ENCODE measurements at regions not wholly inside any gene's neighbourhood (a gene's known extent, or its start where the extent isn't known, plus 50 kb on each side); places are given as distances from the start of the nearest gene placed in this dataset.
A peak's percentile ranks its signal among the peaks of the same experiment; 100 is the strongest.

DNA sequence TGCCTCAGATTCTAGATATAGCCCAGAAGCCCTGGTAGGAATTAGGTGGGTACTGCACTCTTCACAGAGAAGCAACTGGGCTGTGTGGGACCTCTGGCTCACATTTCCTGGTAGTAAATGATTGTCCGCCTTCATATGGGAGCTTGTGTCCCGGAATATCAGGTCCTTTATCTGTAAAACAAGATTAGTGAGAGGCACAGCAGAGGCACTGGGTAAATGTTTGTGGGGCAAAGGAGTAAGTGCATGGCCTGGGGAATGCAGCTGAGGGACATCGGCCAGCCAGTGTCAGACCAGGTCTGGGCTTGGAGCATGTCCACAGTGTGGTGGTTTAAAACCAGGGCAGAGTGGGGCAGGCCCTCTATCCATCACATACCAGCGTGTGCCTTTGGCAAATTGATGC lies 323.3 kb upstream of the ZMIZ1 start:
- DNase-seq, result no peak
- in situ Hi-C loops (cut with HindIII; ENCODE audit: low pct_ligation_motif_present, low pct_unique_long_range_greater_than_20kb, low sequenced_read_pairs), result no loop called here

GRCh38 chr10:78746155-78746763 lies 322.5 kb upstream of the ZMIZ1 start:
- in situ Hi-C loops (cut with HindIII; ENCODE audit: low pct_ligation_motif_present, low pct_unique_long_range_greater_than_20kb, low sequenced_read_pairs), result no loop called here
- DNase-seq, result no peak

GRCh38 chr10:78747401-78748234 lies 321.1 kb upstream of the ZMIZ1 start:
- DNase-seq, result no peak
- in situ Hi-C loops (cut with HindIII; ENCODE audit: low pct_ligation_motif_present, low pct_unique_long_range_greater_than_20kb, low sequenced_read_pairs), result no loop called here

- in situ Hi-C loops (cut with HindIII; ENCODE audit: low pct_ligation_motif_present, low pct_unique_long_range_greater_than_20kb, low sequenced_read_pairs), result no loop called here
- DNase-seq, result no peak
These were observed 320.6 kb upstream of the ZMIZ1 start for GRCh38 chr10:78748235-78748533.

DNA sequence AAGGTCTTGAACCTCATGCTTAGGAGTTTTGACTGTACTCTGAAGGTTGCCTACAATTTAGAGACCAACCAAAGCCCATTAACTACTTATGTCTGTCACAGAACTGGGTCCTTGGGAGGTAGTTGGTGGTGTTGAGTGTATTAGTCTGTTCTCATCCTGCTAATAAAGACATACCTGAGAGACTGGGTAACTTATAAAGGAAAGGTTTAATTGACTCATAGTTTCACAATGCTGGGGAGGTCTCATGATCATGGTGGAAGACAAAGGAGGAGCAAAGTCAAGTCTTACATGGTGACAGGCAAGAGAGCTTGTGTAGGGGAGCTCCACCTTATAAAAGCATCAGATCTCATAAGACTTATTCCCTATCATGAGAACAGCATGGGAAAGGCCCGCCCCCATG lies 319.6 kb upstream of the ZMIZ1 start:
- in situ Hi-C loops (cut with HindIII; ENCODE audit: low pct_ligation_motif_present, low pct_unique_long_range_greater_than_20kb, low sequenced_read_pairs), result no loop called here
- DNase-seq, result no peak

GRCh38 chr10:78749898-78750297 lies 318.9 kb upstream of the ZMIZ1 start:
- DNase-seq, result no peak
- in situ Hi-C loops (cut with HindIII; ENCODE audit: low pct_ligation_motif_present, low pct_unique_long_range_greater_than_20kb, low sequenced_read_pairs), result no loop called here

- in situ Hi-C loops (cut with HindIII; ENCODE audit: low pct_ligation_motif_present, low pct_unique_long_range_greater_than_20kb, low sequenced_read_pairs), result no loop called here
- no peak for DNase-seq
These were observed 318.3 kb upstream of the ZMIZ1 start for GRCh38 chr10:78750418-78750817.

- no peak for DNase-seq
- in situ Hi-C loops (cut with HindIII; ENCODE audit: low pct_ligation_motif_present, low pct_unique_long_range_greater_than_20kb, low sequenced_read_pairs), result no loop called here
These were observed 317.1 kb upstream of the ZMIZ1 start for GRCh38 chr10:78751716-78752115.

GRCh38 chr10:78752221-78752620 lies 316.5 kb upstream of the ZMIZ1 start:
- DNase-seq, result no peak
- in situ Hi-C loops (cut with HindIII; ENCODE audit: low pct_ligation_motif_present, low pct_unique_long_range_greater_than_20kb, low sequenced_read_pairs), result no loop called here

- DNase-seq, result no peak
- in situ Hi-C loops (cut with HindIII; ENCODE audit: low pct_ligation_motif_present, low pct_unique_long_range_greater_than_20kb, low sequenced_read_pairs), result no loop called here
These were observed 316.1 kb upstream of the ZMIZ1 start for GRCh38 chr10:78752708-78753107.

GRCh38 chr10:78754269-78755062 lies 314.3 kb upstream of the ZMIZ1 start:
- in situ Hi-C loops (cut with HindIII; ENCODE audit: low pct_ligation_motif_present, low pct_unique_long_range_greater_than_20kb, low sequenced_read_pairs), result no loop called here
- no peak for DNase-seq

- in situ Hi-C loops (cut with HindIII; ENCODE audit: low pct_ligation_motif_present, low pct_unique_long_range_greater_than_20kb, low sequenced_read_pairs), result no loop called here
These were observed 313.6 kb upstream of the ZMIZ1 start for GRCh38 chr10:78755063-78755701.

DNA sequence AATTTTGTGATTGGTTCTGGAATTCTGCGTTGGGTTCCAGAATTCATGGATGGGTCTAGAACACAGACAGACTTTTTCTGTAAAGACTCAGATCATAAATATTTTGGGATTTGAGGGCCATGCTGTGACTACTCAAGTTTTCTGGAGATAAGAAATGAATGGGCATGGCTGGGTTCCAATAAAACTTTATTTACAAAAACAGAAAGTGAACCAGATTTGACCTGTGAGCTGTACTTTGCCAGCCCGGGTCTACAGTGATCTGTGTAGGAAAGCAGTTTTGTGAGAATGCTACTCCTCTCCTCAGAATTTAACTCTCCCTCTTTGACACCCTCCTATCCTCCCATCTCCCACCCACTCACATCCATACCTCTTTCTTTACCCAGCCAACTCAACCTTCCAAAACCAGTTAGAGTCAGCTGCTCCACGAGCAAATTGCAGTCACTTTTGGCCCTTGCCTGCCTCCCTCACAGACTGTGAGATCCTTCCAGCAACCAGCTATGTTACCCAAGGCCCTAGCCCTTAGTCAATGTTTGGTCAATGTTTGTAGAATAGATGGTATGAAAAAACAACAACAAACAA lies 312.8 kb upstream of the ZMIZ1 start:
- in situ Hi-C loops (cut with HindIII; ENCODE audit: low pct_ligation_motif_present, low pct_unique_long_range_greater_than_20kb, low sequenced_read_pairs), result no loop called here
- DNase-seq, result no peak

More at GRCh38 chr10:78755063-78755701, 313.6 kb upstream of the ZMIZ1 start:
- DNase-seq, result no peak

- DNase-seq, result peak; percentile 88
- in situ Hi-C loops (cut with HindIII; ENCODE audit: low pct_ligation_motif_present, low pct_unique_long_range_greater_than_20kb, low sequenced_read_pairs), result no loop called here
These were observed 312.0 kb upstream of the ZMIZ1 start for GRCh38 chr10:78756604-78757343.

GRCh38 chr10:78757344-78757925 lies 311.3 kb upstream of the ZMIZ1 start:
- in situ Hi-C loops (cut with HindIII; ENCODE audit: low pct_ligation_motif_present, low pct_unique_long_range_greater_than_20kb, low sequenced_read_pairs), result no loop called here
- peak; percentile 53 for DNase-seq

GRCh38 chr10:78758176-78758575 lies 310.6 kb upstream of the ZMIZ1 start:
- DNase-seq, result no peak
- in situ Hi-C loops (cut with HindIII; ENCODE audit: low pct_ligation_motif_present, low pct_unique_long_range_greater_than_20kb, low sequenced_read_pairs), result no loop called here

- in situ Hi-C loops (cut with HindIII; ENCODE audit: low pct_ligation_motif_present, low pct_unique_long_range_greater_than_20kb, low sequenced_read_pairs), result no loop called here
- no peak for DNase-seq
These were observed 309.2 kb upstream of the ZMIZ1 start for GRCh38 chr10:78759456-78760120.
